GM03348 (cell line): ENCODE measurements at regions not wholly inside any gene's neighbourhood (a gene's known extent, or its start where the extent isn't known, plus 50 kb on each side); places are given as distances from the start of the nearest gene placed in this dataset.
"Not testable (repeated sequence)": the region's sequence is repeated elsewhere in the genome, so short reads cannot be mapped to it uniquely, and the experiment has no call there.

Experiments used
- DNase-seq: peaks from one replicate; pipeline ENCODE4 v3.0.0; 2012; ENCODE audit warnings: low spot score

GRCh38 chr5:123708074-123708806, 196.3 kb downstream of the CSNK1G3 start:
- peak; percentile 62 for DNase-seq

GRCh38 chr5:123706531-123706930, 194.6 kb downstream of the CSNK1G3 start:
- no peak for DNase-seq

GRCh38 chr5:123705741-123706140, 193.8 kb downstream of the CSNK1G3 start:
- peak; percentile 47 for DNase-seq

- DNase-seq: no peak
Observed at GRCh38 chr5:123701511-123702200, 189.7 kb downstream of the CSNK1G3 start.

- DNase-seq: peak; percentile 81
Observed at GRCh38 chr5:123700624-123701287, 188.8 kb downstream of the CSNK1G3 start.

GRCh38 chr5:123699571-123699970, 187.6 kb downstream of the CSNK1G3 start:
- no peak for DNase-seq

- not testable (repeated sequence) for DNase-seq
Observed at GRCh38 chr5:123698937-123699336, 187.0 kb downstream of the CSNK1G3 start.

GRCh38 chr5:123696921-123697341, 185.0 kb downstream of the CSNK1G3 start:
- DNase-seq: peak; percentile 74

- peak; percentile 22 for DNase-seq
Observed at GRCh38 chr5:123690821-123691220, 178.8 kb downstream of the CSNK1G3 start.

- no peak for DNase-seq
Observed at GRCh38 chr5:123681061-123681460, 169.1 kb downstream of the CSNK1G3 start.

GRCh38 chr5:123673107-123673506, 161.1 kb downstream of the CSNK1G3 start:
- DNase-seq: no peak

- DNase-seq: no peak
Observed at GRCh38 chr5:123671711-123672456, 159.9 kb downstream of the CSNK1G3 start.

- DNase-seq: peak; percentile 44
Observed at GRCh38 chr5:123671042-123671441, 159.1 kb downstream of the CSNK1G3 start.
